ENCODE measurements at regions not wholly inside any gene's neighbourhood (a gene's known extent, or its start where the extent isn't known, plus 50 kb on each side); places are given as distances from the start of the nearest gene placed in this dataset.

GRCh38 chr18:55120896-55121295, 161.6 kb upstream of the CCDC68 start:
- no peak for DNase-seq (ENCODE audit: low read depth)

GRCh38 chr18:55119434-55119833, 160.2 kb upstream of the CCDC68 start:
- DNase-seq (ENCODE audit: low read depth): no peak

GRCh38 chr18:55119016-55119415, 159.8 kb upstream of the CCDC68 start:
- no peak for DNase-seq (ENCODE audit: low read depth)

GRCh38 chr18:55116863-55117262, 157.6 kb upstream of the CCDC68 start:
- DNase-seq (ENCODE audit: low read depth): no peak

- no peak for DNase-seq (ENCODE audit: low read depth)
Observed at GRCh38 chr18:55115606-55116005, 156.3 kb upstream of the CCDC68 start.

GRCh38 chr18:55114876-55115275, 155.6 kb upstream of the CCDC68 start:
- no peak for DNase-seq (ENCODE audit: low read depth)

GRCh38 chr18:55113800-55114199, 154.5 kb upstream of the CCDC68 start:
- no peak for DNase-seq (ENCODE audit: low read depth)

- no peak for DNase-seq (ENCODE audit: low read depth)
Observed at GRCh38 chr18:55111271-55111670, 152.0 kb upstream of the CCDC68 start.

- no peak for DNase-seq (ENCODE audit: low read depth)
Observed at GRCh38 chr18:55110436-55110835, 151.2 kb upstream of the CCDC68 start.

- no peak for DNase-seq (ENCODE audit: low read depth)
Observed at GRCh38 chr18:55109818-55110414, 150.7 kb upstream of the CCDC68 start.

- no peak for DNase-seq (ENCODE audit: low read depth)
Observed at GRCh38 chr18:55106906-55107305, 147.6 kb upstream of the CCDC68 start.

GRCh38 chr18:55106466-55106865, 147.2 kb upstream of the CCDC68 start:
- DNase-seq (ENCODE audit: low read depth): no peak

- DNase-seq (ENCODE audit: low read depth): no peak
Observed at GRCh38 chr18:55105873-55106272, 146.6 kb upstream of the CCDC68 start.

- DNase-seq (ENCODE audit: low read depth): no peak
Observed at GRCh38 chr18:55102958-55103456, 143.7 kb upstream of the CCDC68 start.

- no peak for DNase-seq (ENCODE audit: low read depth)
Observed at GRCh38 chr18:55102501-55102900, 143.2 kb upstream of the CCDC68 start.

GRCh38 chr18:55101458-55101824, 142.2 kb upstream of the CCDC68 start:
- no peak for DNase-seq (ENCODE audit: low read depth)

GRCh38 chr18:55100817-55101457, 141.7 kb upstream of the CCDC68 start:
- no peak for DNase-seq (ENCODE audit: low read depth)

GRCh38 chr18:55097456-55098170, 138.4 kb upstream of the CCDC68 start:
- no peak for DNase-seq (ENCODE audit: low read depth)

GRCh38 chr18:55096263-55096951, 137.1 kb upstream of the CCDC68 start:
- no peak for DNase-seq (ENCODE audit: low read depth)

- no peak for DNase-seq (ENCODE audit: low read depth)
Observed at GRCh38 chr18:55095584-55095983, 136.3 kb upstream of the CCDC68 start.

- no peak for DNase-seq (ENCODE audit: low read depth)
Observed at GRCh38 chr18:55093808-55094207, 134.5 kb upstream of the CCDC68 start.

- no peak for DNase-seq (ENCODE audit: low read depth)
Observed at GRCh38 chr18:55093295-55093694, 134.0 kb upstream of the CCDC68 start.

- DNase-seq (ENCODE audit: low read depth): no peak
Observed at GRCh38 chr18:55092166-55092565, 132.9 kb upstream of the CCDC68 start.

All from non-pigmented ciliary epithelial cell (primary cell).